ENCODE measurements at regions not wholly inside any gene's neighbourhood (a gene's known extent, or its start where the extent isn't known, plus 50 kb on each side); places are given as distances from the start of the nearest gene placed in this dataset.

- H3K4me3 Mint-ChIP-seq, result no peak overlapping the region
- H3K27ac Mint-ChIP-seq (ENCODE audit: low read depth), result no peak overlapping the region
- ATAC-seq (replicated peaks; ENCODE audit: extremely low read depth, poor library complexity, severe bottlenecking), result no peak
- H3K9me3 Mint-ChIP-seq, result peaks cover 8% of the 10 kb centered on the region
- H3K36me3 Mint-ChIP-seq (ENCODE audit: insufficient read depth), result no peaks in the 10 kb centered on the region
- H3K27me3 Mint-ChIP-seq, result no peaks in the 10 kb centered on the region
- DNase-seq (ENCODE audit: low spot score in 2 of 2), result no peak
- H3K4me1 Mint-ChIP-seq, result no peaks in the 10 kb centered on the region
These were observed 299.0 kb upstream of the E2F7 start for GRCh38 chr12:77364400-77364799.

GRCh38 chr12:77362509-77363210, 297.3 kb upstream of the E2F7 start:
- H3K27ac Mint-ChIP-seq (ENCODE audit: low read depth), result no peak overlapping the region
- H3K27me3 Mint-ChIP-seq, result no peaks in the 10 kb centered on the region
- DNase-seq (ENCODE audit: low spot score in 2 of 2) (no peak), ATAC-seq (replicated peaks; ENCODE audit: extremely low read depth, poor library complexity, severe bottlenecking) (no peak)
- H3K4me1 Mint-ChIP-seq, result no peaks in the 10 kb centered on the region
- H3K36me3 Mint-ChIP-seq (ENCODE audit: insufficient read depth), result no peaks in the 10 kb centered on the region
- H3K9me3 Mint-ChIP-seq, result peaks cover 8% of the 10 kb centered on the region
- H3K4me3 Mint-ChIP-seq, result no peak overlapping the region

- no peaks in the 10 kb centered on the region for H3K36me3 Mint-ChIP-seq (ENCODE audit: insufficient read depth)
- no peaks in the 10 kb centered on the region for H3K27me3 Mint-ChIP-seq
- ATAC-seq (replicated peaks; ENCODE audit: extremely low read depth, poor library complexity, severe bottlenecking) (no peak), DNase-seq (ENCODE audit: low spot score in 2 of 2) (no peak)
- no peaks in the 10 kb centered on the region for H3K4me1 Mint-ChIP-seq
- no peak overlapping the region for H3K27ac Mint-ChIP-seq (ENCODE audit: low read depth)
- H3K4me3 Mint-ChIP-seq, result no peak overlapping the region
- no peaks in the 10 kb centered on the region for H3K9me3 Mint-ChIP-seq
These were observed 292.3 kb upstream of the E2F7 start for GRCh38 chr12:77357655-77358054.

- Mint-ChIP-seq H3K9me3 (no peaks in the 10 kb centered on the region), H3K4me3 (no peak overlapping the region), H3K4me1 (no peaks in the 10 kb centered on the region), H3K27ac (ENCODE audit: low read depth) (no peak overlapping the region), H3K27me3 (no peaks in the 10 kb centered on the region), H3K36me3 (ENCODE audit: insufficient read depth) (no peaks in the 10 kb centered on the region)
- ATAC-seq (replicated peaks; ENCODE audit: extremely low read depth, poor library complexity, severe bottlenecking) (no peak), DNase-seq (ENCODE audit: low spot score in 2 of 2) (no peak)
These were observed 289.5 kb upstream of the E2F7 start for GRCh38 chr12:77354766-77355362.

- H3K4me3 Mint-ChIP-seq, result no peak overlapping the region
- no peaks in the 10 kb centered on the region for H3K27me3 Mint-ChIP-seq
- no peak for ATAC-seq (replicated peaks; ENCODE audit: extremely low read depth, poor library complexity, severe bottlenecking)
- H3K9me3 Mint-ChIP-seq, result peaks cover 5% of the 10 kb centered on the region
- H3K27ac Mint-ChIP-seq (ENCODE audit: low read depth), result no peak overlapping the region
- H3K4me1 Mint-ChIP-seq, result no peaks in the 10 kb centered on the region
- DNase-seq (ENCODE audit: low spot score in 2 of 2), result no peak
- H3K36me3 Mint-ChIP-seq (ENCODE audit: insufficient read depth), result no peaks in the 10 kb centered on the region
These were observed 287.6 kb upstream of the E2F7 start for GRCh38 chr12:77352946-77353345.

GRCh38 chr12:77351860-77352259, 286.5 kb upstream of the E2F7 start:
- no peak overlapping the region for H3K4me3 Mint-ChIP-seq
- H3K27me3 Mint-ChIP-seq, result no peaks in the 10 kb centered on the region
- peaks cover 5% of the 10 kb centered on the region for H3K9me3 Mint-ChIP-seq
- DNase-seq (ENCODE audit: low spot score in 2 of 2) (no peak), ATAC-seq (replicated peaks; ENCODE audit: extremely low read depth, poor library complexity, severe bottlenecking) (no peak)
- H3K4me1 Mint-ChIP-seq, result no peaks in the 10 kb centered on the region
- no peak overlapping the region for H3K27ac Mint-ChIP-seq (ENCODE audit: low read depth)
- H3K36me3 Mint-ChIP-seq (ENCODE audit: insufficient read depth), result no peaks in the 10 kb centered on the region

- Mint-ChIP-seq H3K36me3 (ENCODE audit: insufficient read depth) (no peaks in the 10 kb centered on the region), H3K27ac (ENCODE audit: low read depth) (no peak overlapping the region)
These were observed 284.5 kb upstream of the E2F7 start for GRCh38 chr12:77349689-77350370.

GRCh38 chr12:77347017-77347416, 281.6 kb upstream of the E2F7 start:
- ATAC-seq (replicated peaks; ENCODE audit: extremely low read depth, poor library complexity, severe bottlenecking), result no peak
- Mint-ChIP-seq H3K27me3 (no peaks in the 10 kb centered on the region), H3K4me1 (no peaks in the 10 kb centered on the region), H3K9me3 (peaks cover 5% of the 10 kb centered on the region), H3K27ac (ENCODE audit: low read depth) (no peak overlapping the region), H3K4me3 (no peak overlapping the region), H3K36me3 (ENCODE audit: insufficient read depth) (no peaks in the 10 kb centered on the region)
- no peak for DNase-seq (ENCODE audit: low spot score in 2 of 2)

More at GRCh38 chr12:77349689-77350370, 284.5 kb upstream of the E2F7 start:
- DNase-seq (ENCODE audit: low spot score in 2 of 2), result no peak
- no peak for ATAC-seq (replicated peaks; ENCODE audit: extremely low read depth, poor library complexity, severe bottlenecking)
- Mint-ChIP-seq H3K4me3 (no peak overlapping the region), H3K9me3 (peaks cover 5% of the 10 kb centered on the region), H3K4me1 (no peaks in the 10 kb centered on the region), H3K27me3 (no peaks in the 10 kb centered on the region)

- Mint-ChIP-seq H3K9me3 (peaks cover 5% of the 10 kb centered on the region), H3K36me3 (ENCODE audit: insufficient read depth) (no peaks in the 10 kb centered on the region), H3K27me3 (no peaks in the 10 kb centered on the region), H3K27ac (ENCODE audit: low read depth) (no peak overlapping the region), H3K4me3 (no peak overlapping the region), H3K4me1 (no peaks in the 10 kb centered on the region)
- DNase-seq (ENCODE audit: low spot score in 2 of 2) (no peak), ATAC-seq (replicated peaks; ENCODE audit: extremely low read depth, poor library complexity, severe bottlenecking) (no peak)
These were observed 280.0 kb upstream of the E2F7 start for GRCh38 chr12:77345336-77345735.

GRCh38 chr12:77344651-77345050, 279.3 kb upstream of the E2F7 start:
- DNase-seq (ENCODE audit: low spot score in 2 of 2) (no peak), ATAC-seq (replicated peaks; ENCODE audit: extremely low read depth, poor library complexity, severe bottlenecking) (no peak)
- no peaks in the 10 kb centered on the region for H3K4me1 Mint-ChIP-seq
- H3K4me3 Mint-ChIP-seq, result no peak overlapping the region
- H3K27me3 Mint-ChIP-seq, result no peaks in the 10 kb centered on the region
- peaks cover 5% of the 10 kb centered on the region for H3K9me3 Mint-ChIP-seq
- H3K27ac Mint-ChIP-seq (ENCODE audit: low read depth), result no peak overlapping the region
- no peaks in the 10 kb centered on the region for H3K36me3 Mint-ChIP-seq (ENCODE audit: insufficient read depth)

- no peak for DNase-seq (ENCODE audit: low spot score in 2 of 2)
- no peak for ATAC-seq (replicated peaks; ENCODE audit: extremely low read depth, poor library complexity, severe bottlenecking)
- Mint-ChIP-seq H3K4me3 (no peak overlapping the region), H3K4me1 (no peaks in the 10 kb centered on the region), H3K27ac (ENCODE audit: low read depth) (no peak overlapping the region), H3K27me3 (no peaks in the 10 kb centered on the region), H3K36me3 (ENCODE audit: insufficient read depth) (no peaks in the 10 kb centered on the region), H3K9me3 (no peaks in the 10 kb centered on the region)
These were observed 277.9 kb upstream of the E2F7 start for GRCh38 chr12:77343291-77343690.

- Mint-ChIP-seq H3K27ac (ENCODE audit: low read depth) (no peak overlapping the region), H3K9me3 (no peaks in the 10 kb centered on the region), H3K36me3 (ENCODE audit: insufficient read depth) (no peaks in the 10 kb centered on the region), H3K4me3 (no peak overlapping the region), H3K4me1 (no peaks in the 10 kb centered on the region), H3K27me3 (no peaks in the 10 kb centered on the region)
- DNase-seq (ENCODE audit: low spot score in 2 of 2), result no peak
- no peak for ATAC-seq (replicated peaks; ENCODE audit: extremely low read depth, poor library complexity, severe bottlenecking)
These were observed 276.9 kb upstream of the E2F7 start for GRCh38 chr12:77342253-77342652.

- Mint-ChIP-seq H3K27ac (ENCODE audit: low read depth) (no peak overlapping the region), H3K4me1 (no peaks in the 10 kb centered on the region), H3K27me3 (no peaks in the 10 kb centered on the region), H3K9me3 (no peaks in the 10 kb centered on the region), H3K36me3 (ENCODE audit: insufficient read depth) (no peaks in the 10 kb centered on the region), H3K4me3 (no peak overlapping the region)
- no peak for DNase-seq (ENCODE audit: low spot score in 2 of 2)
- ATAC-seq (replicated peaks; ENCODE audit: extremely low read depth, poor library complexity, severe bottlenecking), result no peak
These were observed 274.2 kb upstream of the E2F7 start for GRCh38 chr12:77339610-77340009.
